ENCODE measurements at regions not wholly inside any gene's neighbourhood (a gene's known extent, or its start where the extent isn't known, plus 50 kb on each side); places are given as distances from the start of the nearest gene placed in this dataset.
"Not testable (repeated sequence)": the region's sequence is repeated elsewhere in the genome, so short reads cannot be mapped to it uniquely, and the experiment has no call there.

- H3K9me2 ChIP-seq (ENCODE audit: insufficient read depth), result no peaks in the 10 kb centered on the region
- Mint-ChIP-seq H3K4me1 (peaks cover 15% of the 10 kb centered on the region), H3K27ac (no peak overlapping the region), H3K9me3 (no peaks in the 10 kb centered on the region; the same call in 2 of the 3 replicates), H3K27me3 (ENCODE audit: insufficient read depth, low read depth, poor library complexity) (no peaks in the 10 kb centered on the region), H3K4me3 (no peak overlapping the region), H3K36me3 (ENCODE audit: low read depth) (no peaks in the 10 kb centered on the region)
- no peaks in the 10 kb centered on the region for H3F3A ChIP-seq (replicated peaks; ENCODE audit: low read depth)
- ATAC-seq (no peak), DNase-seq (ENCODE audit: low spot score) (no peak)
- TF ChIP-seq EZH2phosphoT487 (IDR thresholded peaks at IDR 0.05; ENCODE audit: unreplicated experiment) (no peak), ETS1 (IDR thresholded peaks at IDR 0.05) (no peak), ZNF462 (CRISPR knock-in tag; IDR thresholded peaks at IDR 0.05) (no peak), NANOG (IDR thresholded peaks at IDR 0.05; ENCODE audit: borderline replicate concordance) (no peak), EZH2 (IDR thresholded peaks at IDR 0.05; ENCODE audit: low read depth, unreplicated experiment) (no peak), CREB1 (CRISPR knock-in tag; IDR thresholded peaks at IDR 0.05; ENCODE audit: low read depth) (no peak), ZNF331 (CRISPR knock-in tag; IDR thresholded peaks at IDR 0.05; ENCODE audit: low read depth) (no peak), ZNF114 (CRISPR knock-in tag; IDR thresholded peaks at IDR 0.05) (no peak), CTCF (conservative IDR thresholded peaks at IDR 0.05; ENCODE audit: low read depth in 2 of 2) (no peak), JUNB (IDR thresholded peaks at IDR 0.05; ENCODE audit: unreplicated experiment) (no peak), STAT1 (IDR thresholded peaks at IDR 0.05; ENCODE audit: unreplicated experiment) (no peak), POLR2AphosphoS5 (IDR thresholded peaks at IDR 0.05; ENCODE audit: low read depth) (no peak)
- no peak overlapping the region for H3K27ac ChIP-seq (ENCODE audit: low read depth)
- H3K4me3 ChIP-seq, result no peak overlapping the region
- H4K20me1 ChIP-seq (replicated peaks; ENCODE audit: insufficient read depth), result no peaks in the 10 kb centered on the region
- no peaks in the 10 kb centered on the region; the same call in 1 of the 2 replicates for H3K36me3 ChIP-seq (ENCODE audit: insufficient read depth)
- H3K4me1 ChIP-seq (ENCODE audit: insufficient read depth), result peaks cover 13% of the 10 kb centered on the region
- no peak overlapping the region for H2AFZ ChIP-seq
- no peaks in the 10 kb centered on the region for H3K27me3 ChIP-seq (ENCODE audit: insufficient read depth)
- H3K79me2 ChIP-seq (replicated peaks; ENCODE audit: insufficient read depth), result no peaks in the 10 kb centered on the region
- no peak overlapping the region for H3K4me2 ChIP-seq
Measured at GRCh38 chr6:156191895-156192294, 585.3 kb upstream of the ARID1B start.

GRCh38 chr6:156191390-156191789 lies 585.8 kb upstream of the ARID1B start:
- not testable (repeated sequence) for H3K4me3 ChIP-seq; H3K4me3 Mint-ChIP-seq; H3K27ac ChIP-seq (ENCODE audit: low read depth); H3K9me2 ChIP-seq (ENCODE audit: insufficient read depth); H3K27me3 Mint-ChIP-seq (ENCODE audit: insufficient read depth, low read depth, poor library complexity); H3K79me2 ChIP-seq (replicated peaks; ENCODE audit: insufficient read depth); DNase-seq (ENCODE audit: low spot score); H2AFZ ChIP-seq; H3K4me2 ChIP-seq; H4K20me1 ChIP-seq (replicated peaks; ENCODE audit: insufficient read depth); ATAC-seq; H3K36me3 Mint-ChIP-seq (ENCODE audit: low read depth); H3K27ac Mint-ChIP-seq; H3K27me3 ChIP-seq (ENCODE audit: insufficient read depth); H3K36me3 ChIP-seq (ENCODE audit: insufficient read depth); H3F3A ChIP-seq (replicated peaks; ENCODE audit: low read depth); H3K9me3 Mint-ChIP-seq
- H3K4me1 Mint-ChIP-seq, result peaks cover 15% of the 10 kb centered on the region
- H3K4me1 ChIP-seq (ENCODE audit: insufficient read depth), result peaks cover 13% of the 10 kb centered on the region

Measured in GM23338 (cell line).